ENCODE measurements at regions not wholly inside any gene's neighbourhood (a gene's known extent, or its start where the extent isn't known, plus 50 kb on each side); places are given as distances from the start of the nearest gene placed in this dataset.

DNA sequence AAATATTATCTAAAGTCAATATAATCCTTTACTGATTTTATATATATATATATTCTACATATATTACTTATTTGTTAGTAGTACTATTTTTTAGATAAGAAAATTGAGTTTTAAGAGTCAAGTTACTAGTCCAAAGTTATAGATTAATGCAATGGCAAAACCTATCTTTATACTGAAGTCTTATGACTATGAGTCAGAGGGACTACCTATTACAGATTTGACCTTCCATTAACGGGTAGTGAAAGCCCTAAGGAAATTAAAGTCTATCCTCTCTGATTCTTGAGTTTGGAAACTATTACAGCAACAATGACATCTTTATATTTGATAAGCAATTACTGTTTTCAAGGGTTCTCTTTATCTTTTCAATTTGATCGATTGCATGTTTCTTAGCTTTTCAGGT, 315.8 kb downstream of the CASP12 start:
- no peak for DNase-seq

- DNase-seq: no peak
Measured at GRCh38 chr11:104581246-104581980, 316.8 kb downstream of the CASP12 start.

GRCh38 chr11:104573441-104573990, 324.7 kb downstream of the CASP12 start:
- DNase-seq: no peak

DNA sequence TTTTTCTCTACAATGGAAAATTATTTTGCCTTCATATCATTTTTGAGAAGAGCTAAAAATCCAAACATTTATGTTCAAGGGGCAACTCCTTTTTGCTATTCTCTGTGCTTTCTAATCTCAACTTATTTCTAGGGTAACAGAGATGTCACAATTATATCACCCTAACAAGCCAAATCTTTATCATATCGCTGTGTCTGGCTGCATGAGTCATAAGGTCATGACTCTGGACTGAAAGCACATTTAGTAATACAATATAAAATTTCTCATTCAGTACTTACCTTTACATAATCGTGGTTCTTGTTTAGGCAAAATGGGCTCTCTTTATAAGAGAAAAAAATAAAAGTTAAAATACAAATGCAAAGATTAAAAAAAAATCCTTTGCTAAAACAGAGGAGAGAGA, 326.0 kb downstream of the CASP12 start:
- no peak for DNase-seq

DNA sequence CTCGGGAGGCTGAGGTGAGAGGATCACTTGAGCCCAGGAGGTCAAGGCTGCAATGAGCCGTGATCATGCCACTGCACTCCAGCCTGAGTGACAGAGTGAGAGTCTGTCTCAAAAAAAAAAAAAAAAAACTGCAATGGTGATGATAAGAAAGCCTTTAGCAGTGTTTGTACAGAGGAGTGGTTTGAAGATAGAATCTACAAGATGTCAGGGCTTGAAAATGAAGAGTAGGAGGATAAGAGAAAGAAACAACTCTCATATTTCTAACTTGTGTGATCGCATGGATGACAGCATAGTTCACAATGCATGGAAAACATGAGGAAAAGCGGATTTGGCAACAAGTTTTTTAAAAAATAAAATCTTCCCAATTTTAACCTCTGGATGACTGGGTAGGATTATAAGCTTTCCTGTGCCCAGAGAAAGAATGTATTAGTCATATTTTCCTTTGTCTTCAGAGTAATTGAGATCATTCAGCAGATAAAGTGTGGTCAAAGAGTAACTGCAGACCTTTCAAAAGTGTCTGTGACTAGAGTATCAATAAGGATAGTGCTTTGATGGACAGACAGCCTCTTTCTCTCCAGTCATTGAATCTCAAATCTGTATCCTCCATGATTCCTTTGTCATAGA, 328.1 kb downstream of the CASP12 start:
- no peak for DNase-seq

DNA sequence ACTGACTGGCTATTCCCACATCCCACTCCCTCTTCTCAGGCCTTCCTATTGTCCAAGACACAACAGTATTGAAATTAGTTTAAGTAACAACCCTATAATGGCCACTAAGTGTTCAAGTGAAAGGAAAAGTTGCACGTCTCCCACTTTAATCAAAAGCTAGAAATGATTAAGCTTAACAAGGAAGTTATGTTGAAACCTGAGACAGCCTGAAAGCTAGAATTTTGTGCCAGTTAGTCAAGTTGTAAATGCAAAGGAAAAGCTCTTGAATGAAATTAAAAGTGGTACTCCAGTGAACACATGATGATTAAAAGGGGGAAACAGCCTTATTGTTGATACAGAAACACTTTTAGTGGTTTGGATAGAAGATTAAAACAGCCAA, 332.7 kb downstream of the CASP12 start:
- no peak for DNase-seq

GRCh38 chr11:104564921-104565582, 333.2 kb downstream of the CASP12 start:
- DNase-seq: no peak

DNA sequence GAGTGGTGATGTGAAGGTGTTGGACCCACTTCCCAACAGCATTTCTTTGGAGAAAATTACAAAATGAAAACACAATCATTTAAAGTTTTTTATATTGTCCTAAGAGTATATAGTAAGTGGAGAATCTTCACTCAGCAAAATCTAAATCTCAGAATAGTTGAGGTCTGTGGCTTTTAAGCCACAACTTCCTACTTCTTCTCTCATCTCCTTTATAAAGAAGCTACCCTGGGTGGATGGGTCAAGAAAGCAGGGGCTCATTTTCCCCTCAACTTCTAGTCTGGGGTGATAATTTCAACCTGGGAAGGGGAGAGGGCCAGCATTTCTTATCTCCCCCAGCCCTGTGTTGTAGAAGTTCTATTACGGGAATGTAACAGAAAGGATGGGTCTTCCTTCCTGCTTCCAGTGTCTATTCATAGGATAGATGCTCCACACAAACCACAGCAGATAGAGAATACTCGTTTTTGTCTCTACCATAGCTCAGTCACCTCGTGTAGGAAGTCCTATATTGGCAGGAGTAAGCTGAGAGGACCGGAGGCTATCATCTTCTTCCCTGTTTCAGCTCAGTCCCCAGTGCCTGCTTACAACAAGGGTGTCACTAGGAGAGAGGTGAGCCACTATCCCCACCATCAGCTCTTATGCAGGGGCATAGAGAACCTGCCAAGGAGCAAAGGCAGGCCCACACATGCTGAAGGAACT, 341.5 kb downstream of the CASP12 start:
- DNase-seq: no peak

- no peak for DNase-seq
Measured at GRCh38 chr11:104549019-104549418, 349.2 kb downstream of the CASP12 start.

- DNase-seq: no peak
Measured at GRCh38 chr11:104547996-104548661, 350.1 kb downstream of the CASP12 start.

- DNase-seq: no peak
Measured at GRCh38 chr11:104546501-104546900, 351.8 kb downstream of the CASP12 start.

DNA sequence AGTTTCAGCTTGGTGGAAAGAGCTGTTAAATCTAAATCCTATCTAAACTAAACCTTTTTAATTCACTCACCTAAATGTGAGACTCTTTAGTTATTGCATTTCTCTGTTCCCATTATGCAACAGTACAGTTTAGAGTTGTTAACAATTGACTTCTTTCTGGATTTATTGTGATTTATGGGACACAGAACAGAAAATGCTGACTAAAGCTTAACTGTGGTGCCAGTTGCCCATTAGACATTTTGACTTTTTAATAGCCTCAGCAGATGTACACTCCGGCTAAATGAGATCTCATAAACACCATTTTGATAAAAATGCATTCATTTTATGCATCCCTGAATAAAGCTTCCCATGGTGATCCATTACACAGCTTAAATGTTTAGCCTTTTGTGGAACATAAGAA, 356.6 kb downstream of the CASP12 start:
- DNase-seq: no peak

DNA sequence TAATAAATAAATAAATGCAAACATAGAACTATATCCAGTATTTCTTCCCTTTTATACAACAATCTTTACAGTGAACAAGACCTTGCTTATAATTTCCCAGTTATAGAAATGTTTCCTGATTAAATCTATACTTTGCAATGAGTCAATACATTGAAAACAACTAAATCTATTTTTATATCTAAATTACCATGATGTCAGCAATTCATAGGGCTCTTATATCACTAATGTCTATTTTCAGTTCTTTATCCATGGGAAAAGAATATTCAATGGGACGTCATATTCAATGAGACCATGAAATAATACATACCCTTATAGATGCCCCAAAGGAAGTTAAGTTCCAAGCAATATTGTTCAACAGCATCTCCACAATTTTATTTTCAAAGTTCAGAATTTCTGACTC, 359.9 kb downstream of the CASP12 start:
- no peak for DNase-seq

GRCh38 chr11:104534278-104534677, 364.0 kb downstream of the CASP12 start:
- DNase-seq: no peak

DNA sequence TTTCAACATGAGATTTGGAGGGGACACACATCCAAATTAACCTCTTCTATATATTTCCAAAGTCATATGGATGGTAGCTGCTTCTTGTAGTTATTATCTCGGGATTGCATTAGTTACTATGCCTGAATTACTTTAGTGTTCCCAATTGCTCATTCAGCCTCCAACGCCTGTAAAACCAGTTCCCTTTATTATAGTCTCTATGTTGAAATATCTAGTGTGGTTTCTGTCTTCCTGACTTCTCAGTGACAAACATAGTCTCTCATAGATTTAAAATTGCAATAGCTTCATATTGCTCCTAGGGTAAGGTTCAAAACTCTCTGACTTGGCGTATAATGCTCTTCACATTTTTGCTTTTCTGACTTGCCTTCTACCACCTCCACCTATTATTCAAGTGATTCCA, 366.4 kb downstream of the CASP12 start:
- DNase-seq: peak; percentile 83

DNA sequence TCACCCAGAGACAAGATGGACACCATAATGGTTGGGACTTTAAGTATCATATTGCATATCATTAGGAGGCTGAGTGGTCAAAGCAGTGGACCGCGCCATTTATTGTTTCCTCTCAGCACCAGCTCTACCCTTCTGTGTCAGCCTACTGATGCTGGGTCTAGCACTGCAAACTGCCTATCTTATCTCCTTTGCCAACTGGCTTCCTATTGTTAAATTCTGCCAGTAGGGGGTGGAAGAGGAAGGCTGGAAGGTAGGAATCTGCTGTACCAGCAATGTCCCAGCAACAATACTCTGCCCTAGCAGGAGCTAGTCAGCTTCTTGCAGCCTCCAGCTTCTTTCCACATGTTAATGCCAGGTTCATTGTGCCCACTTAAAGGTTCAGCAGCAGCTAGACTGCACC, 367.1 kb upstream of the PDGFD start:
- DNase-seq: no peak

DNA sequence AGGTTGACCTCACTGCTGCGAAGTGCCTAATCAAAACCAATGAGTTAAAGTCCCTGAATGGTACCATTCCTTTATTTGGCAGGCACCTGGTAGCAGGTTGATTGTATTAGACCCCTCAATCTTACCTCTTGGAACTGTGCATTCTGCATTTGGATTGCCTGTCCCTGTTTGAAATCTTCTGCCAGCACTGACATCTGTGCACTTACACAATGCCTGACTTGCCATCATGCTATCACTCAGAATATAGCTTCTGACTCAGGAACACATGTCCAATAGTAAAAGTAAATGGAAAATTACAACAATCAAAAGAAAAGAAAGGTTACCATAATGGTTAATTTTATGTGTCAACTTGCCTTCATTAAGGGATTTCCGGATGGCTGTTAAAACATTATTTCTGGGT, 366.0 kb upstream of the PDGFD start:
- no peak for DNase-seq

DNA sequence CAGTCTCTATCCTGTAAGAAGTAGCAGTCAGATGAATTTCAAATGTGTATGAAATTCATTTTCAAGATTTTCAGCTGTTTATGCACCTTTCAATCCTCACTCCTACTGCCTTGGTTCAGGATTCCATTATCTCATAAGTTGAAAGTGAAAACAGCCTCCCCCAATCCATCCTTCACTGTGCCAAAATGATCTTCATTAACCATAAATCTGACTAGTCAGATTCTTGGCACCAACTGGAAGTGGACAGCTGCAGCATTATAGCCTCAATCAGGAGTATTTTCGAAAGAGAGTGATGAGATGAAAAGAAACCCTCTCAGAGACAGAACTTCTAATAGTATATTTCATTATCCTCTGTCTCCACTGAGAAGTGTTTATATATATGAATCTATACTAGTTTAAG, 365.3 kb upstream of the PDGFD start:
- no peak for DNase-seq

DNA sequence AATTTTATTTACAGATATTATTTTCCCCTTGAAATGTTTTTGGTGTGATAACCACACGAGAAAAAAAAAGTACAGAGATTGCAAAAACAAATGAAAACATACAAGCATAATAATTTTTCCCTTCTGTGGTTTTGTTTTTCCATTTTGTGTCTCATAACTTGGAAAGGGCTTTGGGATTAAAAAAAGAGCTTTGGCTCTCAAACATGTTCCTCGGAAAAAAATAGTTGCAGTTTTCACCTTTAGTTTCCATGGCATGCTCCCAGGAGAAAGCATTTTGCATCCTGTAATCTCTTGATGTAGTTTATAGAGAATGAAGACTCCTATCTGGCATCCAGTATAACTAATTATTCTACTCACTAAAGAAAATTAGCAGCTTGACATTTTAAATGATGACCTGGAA, 362.1 kb upstream of the PDGFD start:
- DNase-seq: no peak

DNA sequence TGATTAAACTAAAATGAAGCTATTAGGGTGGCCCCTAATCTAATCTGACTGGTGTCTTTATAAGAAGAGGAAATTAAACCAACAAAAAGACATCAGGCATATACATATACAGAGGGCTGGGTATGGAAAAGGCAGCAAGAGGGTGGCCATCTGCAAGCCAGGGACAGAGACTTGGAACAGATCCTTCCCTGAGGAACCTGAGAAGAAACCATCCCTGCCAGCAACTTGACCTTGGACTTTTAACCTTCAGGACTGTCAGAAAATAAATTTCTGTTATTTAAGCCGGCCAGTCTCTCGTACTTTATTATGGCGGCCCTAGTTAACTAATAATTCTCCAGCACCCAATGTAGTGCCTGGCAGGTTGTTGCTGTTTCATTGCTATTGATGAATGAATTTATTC, 361.5 kb upstream of the PDGFD start:
- DNase-seq: no peak

DNA sequence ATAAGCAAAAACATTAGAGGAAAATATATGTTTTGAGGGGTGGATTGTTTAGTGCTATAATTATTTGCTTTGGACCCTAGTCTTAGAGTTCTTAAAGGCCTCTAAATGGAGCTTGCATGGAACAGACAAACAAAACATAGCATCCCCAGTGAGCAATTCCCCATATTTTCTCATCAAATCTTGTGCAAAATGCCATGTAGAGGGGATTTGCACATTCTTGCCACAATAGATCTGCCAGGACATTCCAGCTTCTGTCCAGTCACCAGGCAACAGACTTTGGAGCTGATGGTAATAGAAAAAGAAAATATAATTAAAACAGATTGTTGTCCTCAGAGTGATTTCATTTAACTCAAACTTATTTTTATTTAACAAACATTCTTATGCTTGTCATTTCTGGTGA, 360.3 kb upstream of the PDGFD start:
- no peak for DNase-seq

GRCh38 chr11:104523611-104524010, 359.7 kb upstream of the PDGFD start:
- no peak for DNase-seq

DNA sequence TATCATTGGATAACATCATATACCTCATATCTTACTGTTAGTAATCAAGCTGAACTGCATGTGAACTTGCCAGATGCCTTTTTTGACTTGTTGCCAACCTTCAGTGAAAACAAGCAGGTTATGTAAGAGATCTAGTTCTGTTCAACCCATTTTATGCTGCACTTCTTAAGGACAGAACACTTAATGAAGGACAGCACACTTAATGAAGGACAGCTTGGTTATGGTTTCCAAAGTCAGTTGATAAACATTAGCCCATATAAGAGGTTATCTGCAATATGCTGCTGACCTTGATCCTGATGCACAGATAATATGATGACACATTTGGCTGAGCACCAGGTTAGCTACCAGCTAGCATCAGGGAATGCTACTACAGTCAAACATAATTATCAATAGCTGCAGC, 358.7 kb upstream of the PDGFD start:
- no peak for DNase-seq

All from GF-D8 (cell line).